ENCODE measurements at regions not wholly inside any gene's neighbourhood (a gene's known extent, or its start where the extent isn't known, plus 50 kb on each side); places are given as distances from the start of the nearest gene placed in this dataset.

GRCh38 chr18:27473318-27473717 lies 288.2 kb upstream of the CHST9 start:
- Mint-ChIP-seq H3K9me3 (ENCODE audit: unreplicated experiment) (no peaks in the 10 kb centered on the region), H3K4me3 (ENCODE audit: unreplicated experiment) (no peak overlapping the region), H3K4me1 (ENCODE audit: low read depth, unreplicated experiment) (peaks cover 12% of the 10 kb centered on the region), H3K27ac (ENCODE audit: unreplicated experiment) (no peak overlapping the region), H3K27me3 (ENCODE audit: unreplicated experiment) (no peaks in the 10 kb centered on the region), H3K36me3 (ENCODE audit: unreplicated experiment) (no peaks in the 10 kb centered on the region)
- no peak for DNase-seq
- TF ChIP-seq CTCF (IDR thresholded peaks at IDR 0.05; ENCODE audit: partially characterized antibody, unreplicated experiment): no peak

DNA sequence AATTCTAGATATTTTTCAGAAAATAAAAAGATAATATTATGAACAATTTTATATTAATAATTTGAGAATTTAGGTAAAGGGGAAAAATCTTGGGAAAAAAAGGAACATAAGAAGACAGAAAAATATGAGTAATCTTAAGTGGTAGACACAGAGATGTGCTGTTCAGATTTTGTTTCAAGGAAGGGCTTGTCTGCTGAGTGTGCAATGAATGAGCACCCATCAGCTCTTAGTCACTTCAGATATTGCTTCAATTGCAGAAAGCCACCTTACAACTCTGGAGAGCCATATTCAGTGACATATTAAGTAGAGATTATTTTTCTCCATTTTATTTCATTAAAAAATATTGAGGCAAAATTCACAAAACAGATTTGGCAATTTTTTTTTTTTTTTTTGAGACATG lies 282.0 kb upstream of the CHST9 start:
- no peaks in the 10 kb centered on the region for H3K9me3 Mint-ChIP-seq (ENCODE audit: unreplicated experiment)
- no peak overlapping the region for H3K4me3 Mint-ChIP-seq (ENCODE audit: unreplicated experiment)
- no peak overlapping the region for H3K27ac Mint-ChIP-seq (ENCODE audit: unreplicated experiment)
- DNase-seq: no peak
- no peaks in the 10 kb centered on the region for H3K27me3 Mint-ChIP-seq (ENCODE audit: unreplicated experiment)
- no peaks in the 10 kb centered on the region for H3K36me3 Mint-ChIP-seq (ENCODE audit: unreplicated experiment)
- TF ChIP-seq CTCF (IDR thresholded peaks at IDR 0.05; ENCODE audit: partially characterized antibody, unreplicated experiment): no peak
- no peaks in the 10 kb centered on the region for H3K4me1 Mint-ChIP-seq (ENCODE audit: low read depth, unreplicated experiment)

- peaks cover 2% of the 10 kb centered on the region for H3K27me3 Mint-ChIP-seq (ENCODE audit: unreplicated experiment)
- TF ChIP-seq CTCF (IDR thresholded peaks at IDR 0.05; ENCODE audit: partially characterized antibody, unreplicated experiment): no peak
- H3K27ac Mint-ChIP-seq (ENCODE audit: unreplicated experiment): no peak overlapping the region
- no peak for DNase-seq
- no peaks in the 10 kb centered on the region for H3K9me3 Mint-ChIP-seq (ENCODE audit: unreplicated experiment)
- H3K4me3 Mint-ChIP-seq (ENCODE audit: unreplicated experiment): no peak overlapping the region
- no peaks in the 10 kb centered on the region for H3K4me1 Mint-ChIP-seq (ENCODE audit: low read depth, unreplicated experiment)
- no peaks in the 10 kb centered on the region for H3K36me3 Mint-ChIP-seq (ENCODE audit: unreplicated experiment)
Observed at GRCh38 chr18:27461957-27462356, 276.8 kb upstream of the CHST9 start.

DNA sequence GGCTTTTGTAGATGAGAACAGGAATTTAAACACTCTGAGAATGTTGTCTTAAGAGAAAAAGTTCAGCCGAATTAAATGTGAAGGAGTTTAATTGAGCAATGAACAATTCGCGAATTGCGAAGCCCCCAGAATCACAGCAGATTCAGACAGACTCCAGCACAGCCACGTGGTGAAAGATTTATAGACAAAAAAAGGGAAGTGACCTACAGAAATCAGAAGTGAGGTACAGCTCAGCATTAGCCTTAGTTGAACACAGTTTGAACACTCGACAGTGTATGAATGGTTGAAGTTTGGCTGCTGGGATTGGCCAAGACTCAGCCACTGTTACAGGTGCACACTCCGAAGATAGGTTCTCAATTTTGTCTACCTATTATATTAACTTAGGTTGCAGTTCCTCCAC lies 264.0 kb upstream of the CHST9 start:
- H3K4me3 Mint-ChIP-seq (ENCODE audit: unreplicated experiment): no peak overlapping the region
- H3K9me3 Mint-ChIP-seq (ENCODE audit: unreplicated experiment): peaks cover 6% of the 10 kb centered on the region
- no peaks in the 10 kb centered on the region for H3K27me3 Mint-ChIP-seq (ENCODE audit: unreplicated experiment)
- no peak for DNase-seq
- H3K27ac Mint-ChIP-seq (ENCODE audit: unreplicated experiment): no peak overlapping the region
- TF ChIP-seq CTCF (IDR thresholded peaks at IDR 0.05; ENCODE audit: partially characterized antibody, unreplicated experiment): no peak
- peaks cover 8% of the 10 kb centered on the region for H3K4me1 Mint-ChIP-seq (ENCODE audit: low read depth, unreplicated experiment)
- no peaks in the 10 kb centered on the region for H3K36me3 Mint-ChIP-seq (ENCODE audit: unreplicated experiment)

GRCh38 chr18:27447930-27448329 lies 262.8 kb upstream of the CHST9 start:
- no peaks in the 10 kb centered on the region for H3K27me3 Mint-ChIP-seq (ENCODE audit: unreplicated experiment)
- no peak for TF ChIP-seq CTCF (IDR thresholded peaks at IDR 0.05; ENCODE audit: partially characterized antibody, unreplicated experiment)
- peaks cover 8% of the 10 kb centered on the region for H3K4me1 Mint-ChIP-seq (ENCODE audit: low read depth, unreplicated experiment)
- H3K36me3 Mint-ChIP-seq (ENCODE audit: unreplicated experiment): no peaks in the 10 kb centered on the region
- H3K9me3 Mint-ChIP-seq (ENCODE audit: unreplicated experiment): peaks cover 4% of the 10 kb centered on the region
- DNase-seq: no peak
- no peak overlapping the region for H3K4me3 Mint-ChIP-seq (ENCODE audit: unreplicated experiment)
- H3K27ac Mint-ChIP-seq (ENCODE audit: unreplicated experiment): peak overlapping the region; percentile 83

Data from glutamatergic neuron (in vitro differentiated cells).